ENCODE measurements at regions not wholly inside any gene's neighbourhood (a gene's known extent, or its start where the extent isn't known, plus 50 kb on each side); places are given as distances from the start of the nearest gene placed in this dataset.

DNA sequence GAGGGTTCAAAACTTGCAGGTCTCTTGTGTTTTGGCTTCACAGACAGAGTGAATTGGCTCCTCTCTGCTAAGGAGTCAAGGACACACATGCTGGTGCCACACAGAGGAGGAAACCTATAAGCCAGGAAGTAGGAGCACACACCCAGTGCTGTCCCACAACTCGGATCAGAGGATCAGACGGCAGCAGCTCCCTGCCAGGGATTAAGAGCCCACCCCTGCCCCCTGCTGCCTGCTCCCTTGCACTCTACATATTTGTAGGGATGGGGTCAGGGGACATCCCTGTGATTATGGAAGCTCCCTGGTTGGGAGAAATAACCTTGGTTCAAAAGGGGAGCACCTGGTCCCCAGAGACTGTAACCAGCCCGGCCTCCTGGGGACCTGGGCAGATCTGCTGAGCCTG is 77.5 kb upstream of the CLDN10 start:
- TF ChIP-seq POLR2A (IDR thresholded peaks at IDR 0.05; ENCODE audit: low read length) (no peak), GATA1 (IDR thresholded peaks at IDR 0.05; ENCODE audit: low read depth, low read length) (no peak)
